Esophagus squamous epithelium (tissue), 4 donors: ENCODE measurements at regions not wholly inside any gene's neighbourhood (a gene's known extent, or its start where the extent isn't known, plus 50 kb on each side); places are given as distances from the start of the nearest gene placed in this dataset.

Experiments used
- CTCF ChIP-seq, 6 experiments: fragments of 450-650 bp in 4 of 6; fragments of 200-600 bp in 2 of 6; sonication (generic) in 2 of 6; IDR thresholded peaks; one replicate each; pipeline ENCODE4 v1.5.1; 2016 to 2019; ENCODE audit warnings: antibody characterized with exemption in 6 of 6, mild to moderate bottlenecking in 4 of 6, moderate library complexity in 4 of 6
- POLR2A ChIP-seq, 4 donors: fragments of 450-650 bp; IDR thresholded peaks; one replicate each; pipeline ENCODE4 v1.6.1; 2017; ENCODE audit warnings: antibody characterized with exemption in 4 of 4, mild to moderate bottlenecking in 4 of 4, moderate library complexity in 3 of 4

- TF ChIP-seq POLR2A (IDR thresholded peaks at IDR 0.05) (no peak), CTCF (IDR thresholded peaks at IDR 0.05) (no peak)
These were observed 752.2 kb downstream of the FSCB start for GRCh38 chr14:43754838-43755237.
